Tibial nerve (tissue), 4 donors: ENCODE measurements at regions not wholly inside any gene's neighbourhood (a gene's known extent, or its start where the extent isn't known, plus 50 kb on each side); places are given as distances from the start of the nearest gene placed in this dataset.
"Not testable (repeated sequence)": the region's sequence is repeated elsewhere in the genome, so short reads cannot be mapped to it uniquely, and the experiment has no call there.

ENCODE experiments used
- DNase-seq, 2 donors: peaks; one replicate each; pipeline ENCODE4 v3.0.0-alpha.2; 2019; ENCODE audit warnings: low spot score in 2 of 2
- H3K27ac ChIP-seq, 4 donors: fragments of 200-600 bp; sonication (generic) in 3 of 4; one replicate each; pipeline ENCODE4 v1.5.1; 2017 to 2019; ENCODE audit warnings: mild to moderate bottlenecking in 1 of 4
- H3K27me3 ChIP-seq, 2 donors: fragments of 200-600 bp; sonication (generic) in 1 of 2; one replicate each; pipeline versions ENCODE4 v1.5.1 to v1.6.0; 2017 to 2019
- H3K36me3 ChIP-seq, 3 donors: fragments of 200-600 bp; sonication (generic); one replicate each; pipeline ENCODE4 v1.5.1; 2018 to 2019
- H3K4me1 ChIP-seq, 4 donors: fragments of 200-600 bp; sonication (generic) in 3 of 4; one replicate each; pipeline ENCODE4 v1.5.1; 2017 to 2019
- H3K4me3 ChIP-seq, 4 donors: fragments of 200-600 bp; sonication (generic) in 3 of 4; one replicate each; pipeline ENCODE4 v1.5.1; 2017 to 2019; ENCODE audit warnings: mild to moderate bottlenecking in 1 of 4, moderate library complexity in 1 of 4
- H3K9me3 ChIP-seq, 4 donors: fragments of 200-600 bp; sonication (generic) in 3 of 4; one replicate each; pipeline ENCODE4 v1.5.1; 2017 to 2019
- EP300 ChIP-seq, 2 donors: sonication (generic); formaldehyde crosslinking; IDR thresholded peaks; one replicate each; pipeline ENCODE4 v1.6.1; 2017; ENCODE audit warnings: antibody characterized with exemption in 2 of 2, mild to moderate bottlenecking in 1 of 2
- POLR2A ChIP-seq, 2 donors: fragments of 450-650 bp; IDR thresholded peaks; one replicate each; pipeline ENCODE4 v1.6.1; 2017; ENCODE audit warnings: antibody characterized with exemption in 2 of 2, mild to moderate bottlenecking in 2 of 2, moderate library complexity in 2 of 2
- WGBS, 2 donors: methylation state at CpG; one replicate each; pipeline ENCODE4 v1.1.5; 2018; 5-methylcytosine and 5-hydroxymethylcytosine counted together
- TF ChIP-seq, protein P1 (sequence below), 5 experiments: fragments of 200-600 bp in 3 of 5; fragments of 450-650 bp in 2 of 5; sonication (generic) in 3 of 5; IDR thresholded peaks; one replicate each; pipeline ENCODE4 v1.5.1; 2016 to 2019; ENCODE audit warnings: antibody characterized with exemption in 5 of 5, mild to moderate bottlenecking in 3 of 5, moderate library complexity in 2 of 5

GRCh38 chr10:30688456-30688855, 58.9 kb upstream of the LYZL2 start:
- H3K27ac ChIP-seq, result no peak overlapping the region
- H3K4me1 ChIP-seq, result no peaks in the 10 kb centered on the region
- H3K27me3 ChIP-seq, result no peaks in the 10 kb centered on the region
- H3K36me3 ChIP-seq, result no peaks in the 10 kb centered on the region
- WGBS, 2 donors, result 32 to 33% methylated on average over 4 of the region's 4 CpGs
- TF ChIP-seq EP300 (IDR thresholded peaks at IDR 0.05), result no peak
- no peak for TF ChIP-seq POLR2A (IDR thresholded peaks at IDR 0.05)
- TF ChIP-seq, protein P1, sequence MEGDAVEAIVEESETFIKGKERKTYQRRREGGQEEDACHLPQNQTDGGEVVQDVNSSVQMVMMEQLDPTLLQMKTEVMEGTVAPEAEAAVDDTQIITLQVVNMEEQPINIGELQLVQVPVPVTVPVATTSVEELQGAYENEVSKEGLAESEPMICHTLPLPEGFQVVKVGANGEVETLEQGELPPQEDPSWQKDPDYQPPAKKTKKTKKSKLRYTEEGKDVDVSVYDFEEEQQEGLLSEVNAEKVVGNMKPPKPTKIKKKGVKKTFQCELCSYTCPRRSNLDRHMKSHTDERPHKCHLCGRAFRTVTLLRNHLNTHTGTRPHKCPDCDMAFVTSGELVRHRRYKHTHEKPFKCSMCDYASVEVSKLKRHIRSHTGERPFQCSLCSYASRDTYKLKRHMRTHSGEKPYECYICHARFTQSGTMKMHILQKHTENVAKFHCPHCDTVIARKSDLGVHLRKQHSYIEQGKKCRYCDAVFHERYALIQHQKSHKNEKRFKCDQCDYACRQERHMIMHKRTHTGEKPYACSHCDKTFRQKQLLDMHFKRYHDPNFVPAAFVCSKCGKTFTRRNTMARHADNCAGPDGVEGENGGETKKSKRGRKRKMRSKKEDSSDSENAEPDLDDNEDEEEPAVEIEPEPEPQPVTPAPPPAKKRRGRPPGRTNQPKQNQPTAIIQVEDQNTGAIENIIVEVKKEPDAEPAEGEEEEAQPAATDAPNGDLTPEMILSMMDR (IDR thresholded peaks at IDR 0.05), result no peak
- H3K9me3 ChIP-seq, result no peaks in the 10 kb centered on the region
- H3K4me3 ChIP-seq, result no peak overlapping the region
- no peak for DNase-seq

- WGBS, 2 donors, result 1 to 2% methylated on average over 7 of the region's 7 CpGs
- H3K27me3 ChIP-seq, result no peaks in the 10 kb centered on the region
- DNase-seq, result peak; percentile 63 to 75
- H3K36me3 ChIP-seq, result no peaks in the 10 kb centered on the region
- no peak overlapping the region for H3K4me3 ChIP-seq
- no peak for TF ChIP-seq POLR2A (IDR thresholded peaks at IDR 0.05)
- TF ChIP-seq, protein P1 (IDR thresholded peaks at IDR 0.05), result peak; percentile 73 to 82 (median 80)
- no peak for TF ChIP-seq EP300 (IDR thresholded peaks at IDR 0.05)
- no peak overlapping the region for H3K27ac ChIP-seq
- H3K4me1 ChIP-seq, result no peaks in the 10 kb centered on the region
- no peaks in the 10 kb centered on the region for H3K9me3 ChIP-seq
Measured at GRCh38 chr10:30687698-30688213, 58.2 kb upstream of the LYZL2 start.

DNA sequence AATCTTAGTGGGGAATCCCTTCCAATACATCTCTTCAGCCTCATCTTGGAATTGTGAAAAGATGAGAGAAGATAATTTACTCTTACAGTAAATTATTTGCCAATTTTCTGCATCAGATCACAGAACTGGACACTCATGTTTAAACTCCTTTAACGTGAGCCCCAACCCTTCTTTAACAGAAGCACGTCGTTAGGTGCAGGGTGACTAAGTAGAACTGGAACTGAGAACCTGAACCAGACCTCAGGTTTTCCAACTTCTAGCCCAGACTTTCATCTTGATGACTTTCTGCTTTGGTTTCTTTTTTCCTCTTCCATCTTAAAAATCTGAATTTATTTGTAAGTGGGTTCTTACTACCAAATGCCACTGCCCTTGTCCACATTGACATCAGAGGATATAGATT, 57.2 kb upstream of the LYZL2 start:
- Histone ChIP-seq H3K4me1 (peaks cover 0 to 4% (median 0%) of the 10 kb centered on the region in 4 donors), H3K27me3 (no peaks in the 10 kb centered on the region), H3K4me3 (no peak overlapping the region), H3K36me3 (no peaks in the 10 kb centered on the region), H3K27ac (no peak overlapping the region), H3K9me3 (no peaks in the 10 kb centered on the region)
- WGBS, 2 donors, result 68 to 83% methylated on average over 3 of the region's 3 CpGs
- TF ChIP-seq, protein P1 (IDR thresholded peaks at IDR 0.05), result no peak
- TF ChIP-seq EP300 (IDR thresholded peaks at IDR 0.05) (no peak), POLR2A (IDR thresholded peaks at IDR 0.05) (no peak)
- no peak for DNase-seq

GRCh38 chr10:30683496-30683895, 53.9 kb upstream of the LYZL2 start:
- H3K27ac ChIP-seq, result no peak overlapping the region
- TF ChIP-seq, protein P1 (IDR thresholded peaks at IDR 0.05), result no peak
- TF ChIP-seq EP300 (IDR thresholded peaks at IDR 0.05), result no peak
- no peak for TF ChIP-seq POLR2A (IDR thresholded peaks at IDR 0.05)
- no peak overlapping the region for H3K4me3 ChIP-seq
- no peaks in the 10 kb centered on the region for H3K27me3 ChIP-seq
- no peaks in the 10 kb centered on the region for H3K36me3 ChIP-seq
- H3K4me1 ChIP-seq, result peaks cover 0 to 4% (median 0%) of the 10 kb centered on the region in 4 donors
- WGBS, 2 donors, result 72 to 79% methylated on average over 10 of the region's 10 CpGs
- DNase-seq, result no peak
- H3K9me3 ChIP-seq, result no peaks in the 10 kb centered on the region

DNA sequence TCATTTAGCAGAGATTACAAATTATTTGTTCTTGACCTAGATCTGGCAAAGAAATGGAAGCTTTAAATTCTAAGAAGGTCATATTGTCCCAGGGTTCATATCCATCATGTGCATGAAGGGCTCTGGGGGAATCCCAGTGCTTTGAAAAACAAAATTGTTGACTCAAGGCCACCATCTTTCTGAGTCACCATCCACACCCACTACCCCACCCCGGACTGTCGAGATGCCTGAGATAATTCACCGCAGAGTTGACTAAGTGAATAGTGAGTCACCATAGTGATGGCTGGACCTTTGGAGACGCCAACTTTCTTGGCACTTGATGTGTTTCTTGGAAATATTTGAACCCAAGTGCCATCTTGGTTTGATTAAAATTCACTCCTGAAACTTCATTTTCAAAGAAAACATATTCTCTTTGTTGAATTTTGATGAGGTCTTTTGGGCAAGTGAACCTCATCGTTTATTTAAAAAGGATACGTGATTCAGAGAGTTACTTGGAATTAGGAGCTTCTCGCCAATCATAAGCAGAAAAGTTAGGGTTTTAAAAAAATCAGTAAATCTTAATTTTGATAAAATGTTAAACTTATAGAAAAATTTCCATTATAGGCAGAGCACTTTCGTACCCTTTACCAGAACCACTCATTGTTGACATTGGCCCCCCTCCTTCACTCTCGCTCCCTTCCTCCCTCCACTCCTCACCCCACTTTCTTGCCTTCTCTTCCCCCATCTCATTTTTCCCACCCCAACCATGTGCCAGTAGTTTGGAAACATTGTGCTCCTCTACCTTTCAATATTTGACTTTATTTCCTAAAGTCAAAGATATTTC, 53.0 kb upstream of the LYZL2 start:
- DNase-seq, result peak in 1 of 2 donors; percentile 33
- not testable (repeated sequence) for H3K9me3 ChIP-seq, H3K4me3 ChIP-seq, H3K27me3 ChIP-seq, H3K4me1 ChIP-seq, H3K27ac ChIP-seq, H3K36me3 ChIP-seq
- WGBS, 2 donors, result 72 to 80% methylated on average over 9 of the region's 9 CpGs
